HCT116 (cell line): ENCODE measurements at regions not wholly inside any gene's neighbourhood (a gene's known extent, or its start where the extent isn't known, plus 50 kb on each side); places are given as distances from the start of the nearest gene placed in this dataset.

Experiments
- ATAC-seq: fragments of 200-7000 bp; cut with Tn5 transposase; 2 replicates; pipeline ENCODE4 v1.9.1; 2020; ENCODE audit warnings: mild to moderate bottlenecking, moderate library complexity
- BruUV-seq: library from RNA; stranded (reverse); fragments of 400-500 nt; replicated peaks from 2 replicates; lab custom pipeline; 2021; lab: Mats Ljungman, UMichigan
- CTCF ChIA-PET: fragments of 300-600 bp; sonication (Branson Sonifier 250); formaldehyde crosslinking; loops from one replicate; lab custom pipeline; 2021; ENCODE audit warnings: antibody characterized with exemption; lab: Charles Lee
- POLR2A ChIA-PET: fragments of 300-600, 350-600 bp; sonication (Branson Sonifier 250); formaldehyde crosslinking; loops from one replicate; lab custom pipeline; 2021; ENCODE audit warnings: antibody characterized with exemption; lab: Charles Lee
- RAD21 ChIA-PET, 2 experiments: fragments of 300-600 bp; sonication (Branson Sonifier 250); formaldehyde crosslinking; loops; one replicate each; lab custom pipeline; 2023; ENCODE audit warnings: low total read pairs in 2 of 2; ENCODE audit not compliant: uncharacterized antibody in 2 of 2, unreplicated experiment in 2 of 2, low non-redundant PET in 1 of 2; lab: Charles Lee
- DNase-seq: peaks from one replicate; pipeline ENCODE4 v3.0.0-alpha.2; 2010; ENCODE audit warnings: low read depth, low spot score
- H2AFZ ChIP-seq: fragments of 200-600 bp; shearing (Covaris generic), sonication (generic); 2 replicates; pipeline ENCODE4 v1.6.1; 2017; ENCODE audit warnings: low read depth, mixed run types, mixed read lengths, antibody characterized with exemption, low read length; ENCODE audit not compliant: poor library complexity, severe bottlenecking
- H3K27ac ChIP-seq: 2 replicates; pipeline ENCODE4 v1.5.1; 2012; ENCODE audit warnings: low read depth, low read length
- H3K27me3 ChIP-seq: fragments of 200-600 bp; sonication (generic); 2 replicates; pipeline ENCODE4 v1.6.1; 2016; ENCODE audit warnings: mixed run types, low read length, mixed read lengths; ENCODE audit not compliant: insufficient read depth
- H3K36me3 ChIP-seq, 2 experiments: fragments of 200-500 bp in 1 of 2; fragments of 200-600 bp in 1 of 2; sonication (Bioruptor generic) in 1 of 2; sonication (generic) in 1 of 2; 2 replicates each; pipeline versions ENCODE4 v1.5.1 to v1.6.1; 2014 to 2016; ENCODE audit warnings: low read length in 2 of 2, inconsistent platforms in 1 of 2, mixed read lengths in 1 of 2, mixed run types in 1 of 2; ENCODE audit not compliant: insufficient read depth in 2 of 2, control insufficient read depth in 1 of 2
- H3K4me1 ChIP-seq, 2 experiments: fragments of 200-600 bp in 1 of 2; sonication (generic) in 1 of 2; 2 replicates each; pipeline versions ENCODE4 v1.5.1 to v1.6.1; 2012 to 2017; ENCODE audit warnings: low read length in 2 of 2, inconsistent platforms in 1 of 2, mild to moderate bottlenecking in 1 of 2, mixed read lengths in 1 of 2, mixed run types in 1 of 2, moderate library complexity in 1 of 2; ENCODE audit not compliant: insufficient read depth in 2 of 2, control insufficient read depth in 1 of 2
- H3K4me2 ChIP-seq: fragments of 200-600 bp; sonication (generic); 2 replicates; pipeline ENCODE4 v1.6.1; 2017; ENCODE audit warnings: mixed run types, low read length, mixed read lengths
- H3K4me3 ChIP-seq, 2 experiments: fragments of 200-600 bp in 1 of 2; sonication (generic) in 1 of 2; replicated peaks in 1 of 2; 2 replicates each; pipeline ENCODE4 v1.5.1; 2011 to 2016; ENCODE audit warnings: low read length in 2 of 2, control low read depth in 1 of 2, low read depth in 1 of 2, mild to moderate bottlenecking in 1 of 2, mixed read lengths in 1 of 2, mixed run types in 1 of 2
- H3K79me2 ChIP-seq: fragments of 200-600 bp; sonication (generic); 2 replicates; pipeline ENCODE4 v1.6.1; 2017; ENCODE audit warnings: mild to moderate bottlenecking, mixed run types, low read length, moderate library complexity, mixed read lengths; ENCODE audit not compliant: insufficient read depth
- H3K9ac ChIP-seq: fragments of 200-600 bp; sonication (generic); 2 replicates; pipeline ENCODE4 v1.6.1; 2016; ENCODE audit warnings: low read length, mixed read lengths
- H3K9me2 ChIP-seq: fragments of 200-600 bp; sonication (generic), shearing (Covaris generic); 2 replicates; pipeline ENCODE4 v1.6.1; 2017; ENCODE audit warnings: mixed run types, mild to moderate bottlenecking, moderate library complexity; ENCODE audit not compliant: insufficient read depth
- H3K9me3 ChIP-seq, 2 experiments: fragments of 200-500 bp in 1 of 2; fragments of 200-600 bp in 1 of 2; sonication (Bioruptor generic) in 1 of 2; sonication (generic) in 1 of 2; 2 replicates each; pipeline ENCODE4 v1.6.1; 2014 to 2017; ENCODE audit warnings: low read length in 2 of 2, mixed read lengths in 2 of 2, inconsistent platforms in 1 of 2, low read depth in 1 of 2, mild to moderate bottlenecking in 1 of 2, mixed run types in 1 of 2, moderate library complexity in 1 of 2; ENCODE audit not compliant: control insufficient read depth in 1 of 2, insufficient read depth in 1 of 2
- H4K20me1 ChIP-seq: fragments of 200-600 bp; sonication (generic), shearing (Covaris generic); 2 replicates; pipeline ENCODE4 v1.6.1; 2017; ENCODE audit warnings: mixed run types, mild to moderate bottlenecking, moderate library complexity; ENCODE audit not compliant: insufficient read depth
- ATF3 ChIP-seq: IDR thresholded peaks from 2 replicates; pipeline ENCODE4 v1.6.1; 2012
- CEBPB ChIP-seq: IDR thresholded peaks from 2 replicates; pipeline ENCODE4 v1.6.1; 2012; ENCODE audit warnings: low read depth
- ELF1 ChIP-seq: IDR thresholded peaks from 2 replicates; pipeline ENCODE4 v1.6.1; 2012; ENCODE audit warnings: low read depth, borderline replicate concordance
- REST ChIP-seq: IDR thresholded peaks from 2 replicates; pipeline ENCODE4 v1.6.1; 2012; ENCODE audit warnings: low read depth
- SP1 ChIP-seq: IDR thresholded peaks from 2 replicates; pipeline ENCODE4 v1.6.1; 2012; ENCODE audit warnings: low read depth
- TCF7L2 ChIP-seq: IDR thresholded peaks from 2 replicates; pipeline ENCODE4 v1.7.0; 2011; ENCODE audit warnings: borderline replicate concordance, inconsistent platforms; ENCODE audit not compliant: insufficient read depth, insufficient read length; ENCODE audit errors: extremely low read depth
- YY1 ChIP-seq: IDR thresholded peaks from 2 replicates; pipeline ENCODE4 v1.6.1; 2011; ENCODE audit warnings: low read length, low read depth, moderate library complexity, mild to moderate bottlenecking; ENCODE audit not compliant: insufficient replicate concordance; ENCODE audit errors: extremely low read depth
- intact Hi-C: fragments of 100-400 bp; cut with micrococcal nuclease; formaldehyde crosslinking; loops from 2 replicates; pipeline ENCODE4 v1.10.0; 2022

- Histone ChIP-seq H3K79me2 (no peaks in the 10 kb centered on the region), H3K27me3 (no peaks in the 10 kb centered on the region), H3K9ac (no peak overlapping the region), H2AFZ (no peak overlapping the region), H3K36me3 (no peaks in the 10 kb centered on the region), H3K4me2 (no peak overlapping the region), H3K27ac (no peak overlapping the region), H3K4me3 (no peak overlapping the region)
- DNase-seq, result no peak
- no TSS peak for BruUV-seq
- TF ChIP-seq ELF1 (no peak), REST (no peak), SP1 (no peak), ATF3 (no peak), YY1 (no peak), CEBPB (no peak), TCF7L2 (no peak)
- TF ChIP-seq, all 23 proteins: peak for 0
- Histone ChIP-seq H3K9me2 (no peaks in the 10 kb centered on the region), H3K4me1 (no peaks in the 10 kb centered on the region), H3K9me3 (no peaks in the 10 kb centered on the region), H4K20me1 (no peaks in the 10 kb centered on the region)
- POLR2A ChIA-PET, result no interaction called here
- CTCF ChIA-PET, result no interaction called here
- no peak for ATAC-seq
- RAD21 ChIA-PET, result no interaction called here
- intact Hi-C loops, result no loop called here
These were observed 787.2 kb downstream of the PLCL1 start for GRCh38 chr2:198591586-198591985.
